ENCODE measurements at regions not wholly inside any gene's neighbourhood (a gene's known extent, or its start where the extent isn't known, plus 50 kb on each side); places are given as distances from the start of the nearest gene placed in this dataset.

GRCh38 chr4:175414602-175415001 lies 397.5 kb downstream of the GPM6A start:
- TF ChIP-seq NFRKB (IDR thresholded peaks at IDR 0.05; ENCODE audit: low read depth) (no peak), KLF16 (IDR thresholded peaks at IDR 0.05) (no peak), BHLHE40 (IDR thresholded peaks at IDR 0.05; ENCODE audit: low read length) (no peak), DPF2 (IDR thresholded peaks at IDR 0.05) (no peak), CTCF (IDR thresholded peaks at IDR 0.05 in 2 of 3, conservative IDR thresholded peaks at IDR 0.05 in 1 of 3; ENCODE audit: insufficient read depth in 2 of 3, low read depth in 1 of 3, low read length in 3 of 3) (no peak), ZBTB33 (CRISPR knock-in tag; IDR thresholded peaks at IDR 0.05) (no peak), E2F5 (CRISPR knock-in tag; IDR thresholded peaks at IDR 0.05) (no peak), GTF2F1 (IDR thresholded peaks at IDR 0.05; ENCODE audit: low read depth, low read length) (no peak), YY1 (IDR thresholded peaks at IDR 0.05; ENCODE audit: borderline replicate concordance in 1 of 3, control insufficient read depth in 1 of 3, extremely low read depth in 1 of 3, insufficient read depth in 3 of 3, insufficient read length in 1 of 3, insufficient replicate concordance in 2 of 3, low read depth in 1 of 3, low read length in 2 of 3) (no peak), ZFX (CRISPR knock-in tag; IDR thresholded peaks at IDR 0.05) (no peak), KDM2B (CRISPR knock-in tag; IDR thresholded peaks at IDR 0.05) (no peak), TCF7L2 (IDR thresholded peaks at IDR 0.05; ENCODE audit: low read depth, low read length) (no peak)

Data from K562 (cell line).